ENCODE measurements at regions not wholly inside any gene's neighbourhood (a gene's known extent, or its start where the extent isn't known, plus 50 kb on each side); places are given as distances from the start of the nearest gene placed in this dataset.
"Not testable (repeated sequence)": the region's sequence is repeated elsewhere in the genome, so short reads cannot be mapped to it uniquely, and the experiment has no call there.

GRCh38 chr2:82968358-82968757, 1490.7 kb downstream of the SUCLG1 start:
- peak; percentile 15 for DNase-seq (ENCODE audit: low spot score)

- no peak for DNase-seq (ENCODE audit: low spot score)
Observed at GRCh38 chr2:82964341-82964740, 1494.7 kb downstream of the SUCLG1 start.

- no peak for DNase-seq (ENCODE audit: low spot score)
Observed at GRCh38 chr2:82959727-82960126, 1499.4 kb downstream of the SUCLG1 start.

GRCh38 chr2:82954868-82955267, 1504.2 kb downstream of the SUCLG1 start:
- DNase-seq (ENCODE audit: low spot score), result no peak

- DNase-seq (ENCODE audit: low spot score), result no peak
Observed at GRCh38 chr2:82939211-82939610, 1519.9 kb downstream of the SUCLG1 start.

GRCh38 chr2:82938321-82938845, 1520.7 kb downstream of the SUCLG1 start:
- not testable (repeated sequence) for DNase-seq (ENCODE audit: low spot score)

GRCh38 chr2:82913566-82913965, 1545.5 kb downstream of the SUCLG1 start:
- DNase-seq (ENCODE audit: low spot score), result no peak

GRCh38 chr2:82896117-82896516, 1563.0 kb downstream of the SUCLG1 start:
- no peak for DNase-seq (ENCODE audit: low spot score)

- DNase-seq (ENCODE audit: low spot score), result no peak
Observed at GRCh38 chr2:82893190-82893589, 1565.9 kb downstream of the SUCLG1 start.

GRCh38 chr2:82879803-82880202, 1579.3 kb downstream of the SUCLG1 start:
- no peak for DNase-seq (ENCODE audit: low spot score)

GRCh38 chr2:82875858-82876257, 1583.2 kb downstream of the SUCLG1 start:
- no peak for DNase-seq (ENCODE audit: low spot score)

- DNase-seq (ENCODE audit: low spot score), result no peak
Observed at GRCh38 chr2:82857967-82858366, 1601.1 kb downstream of the SUCLG1 start.

GRCh38 chr2:82853299-82853698, 1605.8 kb downstream of the SUCLG1 start:
- no peak for DNase-seq (ENCODE audit: low spot score)

GRCh38 chr2:82852787-82853186, 1606.3 kb downstream of the SUCLG1 start:
- DNase-seq (ENCODE audit: low spot score), result no peak

- no peak for DNase-seq (ENCODE audit: low spot score)
Observed at GRCh38 chr2:82848285-82848684, 1610.8 kb downstream of the SUCLG1 start.

GRCh38 chr2:82839036-82839435, 1620.0 kb downstream of the SUCLG1 start:
- DNase-seq (ENCODE audit: low spot score), result no peak

- peak; percentile 78 for DNase-seq (ENCODE audit: low spot score)
Observed at GRCh38 chr2:82837588-82838304, 1621.3 kb downstream of the SUCLG1 start.

GRCh38 chr2:82834893-82835292, 1624.2 kb downstream of the SUCLG1 start:
- DNase-seq (ENCODE audit: low spot score), result no peak

GRCh38 chr2:82827426-82827825, 1631.7 kb downstream of the SUCLG1 start:
- no peak for DNase-seq (ENCODE audit: low spot score)

- no peak for DNase-seq (ENCODE audit: low spot score)
Observed at GRCh38 chr2:82826437-82826836, 1632.6 kb downstream of the SUCLG1 start.

GRCh38 chr2:82825410-82826090, 1633.5 kb downstream of the SUCLG1 start:
- DNase-seq (ENCODE audit: low spot score), result no peak

- no peak for DNase-seq (ENCODE audit: low spot score)
Observed at GRCh38 chr2:82823892-82824291, 1635.2 kb downstream of the SUCLG1 start.

- DNase-seq (ENCODE audit: low spot score), result peak; percentile 6
Observed at GRCh38 chr2:82819951-82820350, 1639.1 kb downstream of the SUCLG1 start.

Data from GM03348 (cell line).